ENCODE measurements at regions not wholly inside any gene's neighbourhood (a gene's known extent, or its start where the extent isn't known, plus 50 kb on each side); places are given as distances from the start of the nearest gene placed in this dataset.

- TF ChIP-seq U2AF1 (optimal IDR thresholded peaks at IDR 0.05; ENCODE audit: low read depth, low read length) (no peak), MED13 (CRISPR knock-in tag; IDR thresholded peaks at IDR 0.05) (no peak), ZBTB7A (CRISPR knock-in tag; IDR thresholded peaks at IDR 0.05) (no peak), KAT8 (CRISPR knock-in tag; IDR thresholded peaks at IDR 0.05) (no peak), CREBL2 (CRISPR knock-in tag; IDR thresholded peaks at IDR 0.05; ENCODE audit: borderline replicate concordance) (no peak), PBX3 (CRISPR knock-in tag; IDR thresholded peaks at IDR 0.05; ENCODE audit: borderline replicate concordance) (no peak), ELF1 (CRISPR knock-in tag; IDR thresholded peaks at IDR 0.05) (no peak), FOXA1 (IDR thresholded peaks at IDR 0.05) (no peak), FOXA1 (CRISPR knock-in tag; IDR thresholded peaks at IDR 0.05) (no peak), HNRNPUL1 (IDR thresholded peaks at IDR 0.05; ENCODE audit: low read depth, low read length) (no peak)
These were observed 139.5 kb upstream of the GAREM1 start (continued) for GRCh38 chr18:32610176-32610575.

- H3K4me3 ChIP-seq (replicated peaks in 1 of 3; ENCODE audit: insufficient read depth in 1 of 3, low read depth in 2 of 3, low read length in 3 of 3), result no peak overlapping the region
- no TSS peak for BruUV-seq (replicated peaks)
- WGBS (ENCODE audit: low lambda C conversion rate), result 50% methylated on average over 2 of the region's 4 CpGs
- no peaks in the 10 kb centered on the region for H3K36me3 ChIP-seq (replicated peaks in 1 of 2; ENCODE audit: control insufficient read depth in 1 of 2, insufficient read depth in 2 of 2, low read length in 2 of 2)
- DNase-seq (ENCODE audit: low spot score) (no peak), FAIRE-seq (no peak), ATAC-seq (no peak)
- no peak overlapping the region for H3K4me2 ChIP-seq (ENCODE audit: low read depth, low read length)
- H3K4me1 ChIP-seq (ENCODE audit: insufficient read depth, low read length), result no peaks in the 10 kb centered on the region
- no peak overlapping the region for H3K9ac ChIP-seq (ENCODE audit: insufficient read depth, low read depth, low read length)
- H3K79me2 ChIP-seq (ENCODE audit: insufficient read depth, low read length), result no peaks in the 10 kb centered on the region
- no peaks in the 10 kb centered on the region for H4K20me1 ChIP-seq (ENCODE audit: insufficient read depth, low read length)
- TF ChIP-seq ZNF724P (CRISPR knock-in tag; IDR thresholded peaks at IDR 0.05; ENCODE audit: borderline replicate concordance), result no peak
- no peak for TF ChIP-seq MTA1 (CRISPR knock-in tag; IDR thresholded peaks at IDR 0.05; ENCODE audit: borderline replicate concordance)
- in situ Hi-C loops (cut with HindIII; ENCODE audit: extremely low pct_ligation_motif_present, low pct_unique_long_range_greater_than_20kb) (no loop called here), intact Hi-C loops (cut with micrococcal nuclease; ENCODE audit: unreplicated experiment) (no loop called here)
- no peak overlapping the region for H3K27ac ChIP-seq (ENCODE audit: extremely low read length, insufficient read depth, low read length)
- H2AFZ ChIP-seq (ENCODE audit: low read length), result no peak overlapping the region
- no peaks in the 10 kb centered on the region for H3K9me3 ChIP-seq (ENCODE audit: low read length)
- no peaks in the 10 kb centered on the region; a peak in 1 of 5 replicates for H3K27me3 ChIP-seq (ENCODE audit: control insufficient read depth in 1 of 2, insufficient read depth in 2 of 2, low read length in 2 of 2)
- ChIA-PET CTCF (ENCODE audit: low intra/inter-chr PET ratio, low total read pairs) (no interaction called here), POLR2A (no interaction called here)
These were observed 137.1 kb upstream of the GAREM1 start for GRCh38 chr18:32607816-32608215.
